Caki2 (cell line): ENCODE measurements at regions not wholly inside any gene's neighbourhood (a gene's known extent, or its start where the extent isn't known, plus 50 kb on each side); places are given as distances from the start of the nearest gene placed in this dataset.
A peak's percentile ranks its signal among the peaks of the same experiment; 100 is the strongest.

Experiments used
- DNase-seq: peaks from one replicate; pipeline ENCODE4 v3.0.0-alpha.2; 2015; ENCODE audit warnings: low read depth
- in situ Hi-C: cut with HindIII; loops from 2 replicates; pipeline ENCODE4 v1.10.0; 2016; ENCODE audit warnings: low sequenced_read_pairs, low pct_unique_long_range_greater_than_20kb, mixed read lengths

DNA sequence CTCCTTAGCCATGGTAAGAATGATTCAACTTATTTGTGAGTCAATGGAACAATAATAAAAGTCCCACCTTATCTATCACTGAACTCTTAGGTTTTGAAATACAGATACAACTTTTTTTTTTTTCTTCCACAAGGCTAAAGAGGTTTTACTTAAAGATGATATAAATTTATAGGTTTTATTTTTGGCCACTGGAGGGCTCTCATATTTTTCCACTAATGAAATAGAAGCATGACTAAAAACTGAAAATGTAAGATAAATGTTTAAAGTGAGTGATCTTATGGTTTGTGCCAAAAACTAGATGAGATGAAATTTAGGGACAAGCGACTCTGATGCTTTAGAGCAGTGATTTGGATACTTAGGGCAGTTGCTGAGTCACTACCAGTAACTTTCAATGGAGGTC lies 499.0 kb downstream of the NUF2 start:
- in situ Hi-C loops = no loop called here
- no peak for DNase-seq

- DNase-seq = no peak
- in situ Hi-C loops = no loop called here
Observed at GRCh38 chr1:163821679-163822078, 499.9 kb downstream of the NUF2 start.

- in situ Hi-C loops = no loop called here
- no peak for DNase-seq
Observed at GRCh38 chr1:163823017-163823416, 501.3 kb downstream of the NUF2 start.

GRCh38 chr1:163824006-163824405 lies 502.3 kb downstream of the NUF2 start:
- in situ Hi-C loops = no loop called here
- DNase-seq = no peak

DNA sequence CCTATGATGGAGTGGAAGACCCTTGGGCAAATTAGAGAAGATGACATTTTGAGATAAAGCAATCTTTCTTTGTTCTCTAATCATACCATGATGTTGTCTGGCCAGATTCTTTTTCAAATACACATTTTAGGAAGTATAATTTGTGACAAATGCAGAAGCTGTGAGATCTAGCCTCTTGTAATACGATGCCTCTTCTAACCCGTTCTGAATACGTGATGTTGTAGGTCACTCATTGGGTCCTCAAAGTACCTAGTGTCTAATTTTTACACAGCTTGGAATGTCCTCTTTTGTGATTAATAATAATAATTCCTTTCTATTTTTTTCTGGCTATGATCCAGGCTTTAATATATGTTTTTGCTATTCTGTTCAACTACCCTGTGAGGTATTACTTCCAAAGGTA lies 502.7 kb downstream of the NUF2 start:
- DNase-seq = no peak
- in situ Hi-C loops = no loop called here

DNA sequence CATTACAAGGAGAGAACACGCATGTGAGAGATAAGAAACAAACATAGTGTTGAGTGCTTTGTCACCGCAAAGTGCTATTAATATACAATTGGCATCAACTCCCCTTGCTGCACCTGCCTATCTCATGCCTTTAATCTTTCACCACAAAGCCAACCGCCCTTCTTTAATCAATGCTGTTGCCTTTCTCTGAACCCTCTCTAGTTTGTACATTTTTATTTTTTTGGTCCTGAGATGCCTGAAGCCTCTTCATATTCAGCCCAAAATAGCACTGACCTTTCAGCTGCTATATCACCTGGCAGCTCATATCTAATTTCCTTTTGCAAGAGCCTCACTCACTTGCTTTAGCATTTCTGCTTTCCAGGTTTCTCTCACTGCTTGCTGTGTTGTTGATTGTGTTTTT lies 504.7 kb downstream of the NUF2 start:
- no peak for DNase-seq
- in situ Hi-C loops = no loop called here

GRCh38 chr1:163834778-163835177 lies 513.0 kb downstream of the NUF2 start:
- peak; percentile 2 for DNase-seq
- in situ Hi-C loops = no loop called here

DNA sequence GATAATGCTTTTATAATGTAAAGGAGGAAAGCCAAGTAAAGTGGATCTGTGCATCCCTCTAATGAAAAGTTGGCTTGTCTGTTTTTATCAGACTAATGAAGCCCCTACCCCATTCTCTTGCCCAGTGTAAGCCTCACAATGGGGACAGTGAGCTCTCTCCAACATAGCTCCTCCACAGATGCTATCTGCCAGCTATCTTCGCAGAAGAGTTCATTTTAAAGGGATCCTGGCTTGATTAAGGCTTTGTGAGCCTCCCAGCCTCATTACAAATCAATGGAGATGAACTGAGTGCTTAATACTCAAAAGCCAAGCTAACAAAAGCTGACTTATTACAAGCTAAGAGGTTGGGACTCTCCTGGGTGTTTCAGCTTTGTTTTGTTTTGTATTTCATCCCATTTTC lies 514.7 kb downstream of the NUF2 start:
- DNase-seq = no peak
- in situ Hi-C loops = no loop called here

GRCh38 chr1:163837206-163837605 lies 515.5 kb downstream of the NUF2 start:
- DNase-seq = no peak
- in situ Hi-C loops = no loop called here

DNA sequence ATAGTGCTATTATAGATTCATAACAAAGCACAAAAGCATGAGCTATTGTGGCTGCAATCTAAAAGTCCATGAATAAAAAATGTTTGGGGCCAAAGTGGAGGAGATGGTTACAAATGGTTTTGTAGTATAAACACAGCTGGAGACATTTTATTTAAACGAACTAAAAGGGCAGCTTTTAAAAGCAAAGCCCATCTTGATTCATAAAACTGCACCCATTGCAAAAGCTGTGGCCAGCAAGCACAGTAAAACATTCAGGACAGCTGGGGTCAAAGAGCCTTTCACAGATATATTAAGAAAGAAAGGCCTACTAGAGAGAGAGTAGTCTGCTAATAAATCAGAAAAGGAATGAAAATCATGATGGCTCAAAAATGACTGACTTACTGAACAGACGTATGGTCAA lies 520.8 kb downstream of the NUF2 start:
- no peak for DNase-seq

GRCh38 chr1:163844459-163844858 lies 522.7 kb downstream of the NUF2 start:
- in situ Hi-C loops = no loop called here
- DNase-seq = no peak

More for the DNA sequence above, 520.8 kb downstream of the NUF2 start:
- in situ Hi-C loops = no loop called here

- in situ Hi-C loops = no loop called here
- no peak for DNase-seq
Observed at GRCh38 chr1:163845279-163845678, 523.5 kb downstream of the NUF2 start.

GRCh38 chr1:163863731-163864130 lies 542.0 kb downstream of the NUF2 start:
- in situ Hi-C loops = no loop called here
- no peak for DNase-seq

DNA sequence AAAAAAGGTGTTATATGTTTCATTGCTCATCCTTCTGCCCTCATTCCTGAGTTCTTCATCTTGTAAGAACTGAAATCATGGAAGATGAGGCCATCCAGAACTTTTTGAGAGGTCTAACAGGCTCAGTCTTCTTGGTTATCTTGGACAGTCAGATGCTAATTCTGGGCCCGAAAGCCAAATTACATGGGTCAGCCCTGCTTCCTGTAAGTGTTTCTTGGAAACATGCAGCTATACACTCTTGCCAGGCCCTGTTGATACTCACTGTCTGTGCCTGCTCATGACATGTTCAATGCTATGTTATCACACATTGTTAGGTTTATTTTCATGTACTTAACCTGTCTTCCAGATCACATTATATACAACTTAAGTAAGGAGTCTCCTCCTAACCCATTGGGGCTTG lies 542.5 kb downstream of the NUF2 start:
- no peak for DNase-seq
- in situ Hi-C loops = no loop called here

- no peak for DNase-seq
- in situ Hi-C loops = no loop called here
Observed at GRCh38 chr1:163866564-163866963, 544.8 kb downstream of the NUF2 start.

DNA sequence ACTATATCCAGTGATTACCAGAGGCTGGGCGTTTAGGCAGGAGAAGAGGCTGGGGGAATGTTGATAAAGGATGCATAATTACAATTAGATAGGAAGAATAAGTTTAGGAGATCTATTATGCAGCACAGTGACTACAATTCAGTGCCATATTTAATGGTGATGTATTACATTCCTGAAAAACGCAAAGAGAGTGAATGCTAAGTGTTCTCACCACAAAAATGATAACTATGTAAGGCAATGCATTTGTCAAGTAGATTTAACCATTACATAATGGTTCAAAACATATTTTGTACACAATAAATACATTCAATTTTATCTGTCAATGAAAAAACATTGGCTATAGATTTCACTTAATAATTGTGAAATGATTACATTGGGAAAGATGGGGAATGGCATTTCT lies 548.9 kb downstream of the NUF2 start:
- no peak for DNase-seq

DNA sequence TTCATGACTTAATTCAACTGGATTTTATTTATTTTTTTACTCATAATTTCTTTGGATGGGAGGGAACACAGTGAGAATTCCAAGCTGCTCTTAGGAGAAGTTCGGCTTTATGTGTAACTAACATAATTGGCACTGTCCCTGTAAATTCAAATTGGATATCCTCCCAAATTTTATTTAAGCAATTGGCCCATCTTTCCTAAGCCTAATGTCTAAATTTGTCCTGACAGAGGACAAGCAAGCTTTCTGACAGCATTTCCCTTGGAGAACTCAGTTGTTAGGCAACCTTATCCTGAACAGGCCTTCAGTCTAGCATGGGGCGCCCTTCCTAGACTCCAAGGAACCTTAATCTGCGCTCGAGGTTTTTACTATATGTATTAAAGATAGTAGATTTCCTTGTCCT lies 550.3 kb downstream of the NUF2 start:
- in situ Hi-C loops = no loop called here
- DNase-seq = no peak

More for the DNA sequence above, 548.9 kb downstream of the NUF2 start:
- in situ Hi-C loops = no loop called here

- DNase-seq = no peak
- in situ Hi-C loops = no loop called here
Observed at GRCh38 chr1:163874070-163874469, 552.3 kb downstream of the NUF2 start.

DNA sequence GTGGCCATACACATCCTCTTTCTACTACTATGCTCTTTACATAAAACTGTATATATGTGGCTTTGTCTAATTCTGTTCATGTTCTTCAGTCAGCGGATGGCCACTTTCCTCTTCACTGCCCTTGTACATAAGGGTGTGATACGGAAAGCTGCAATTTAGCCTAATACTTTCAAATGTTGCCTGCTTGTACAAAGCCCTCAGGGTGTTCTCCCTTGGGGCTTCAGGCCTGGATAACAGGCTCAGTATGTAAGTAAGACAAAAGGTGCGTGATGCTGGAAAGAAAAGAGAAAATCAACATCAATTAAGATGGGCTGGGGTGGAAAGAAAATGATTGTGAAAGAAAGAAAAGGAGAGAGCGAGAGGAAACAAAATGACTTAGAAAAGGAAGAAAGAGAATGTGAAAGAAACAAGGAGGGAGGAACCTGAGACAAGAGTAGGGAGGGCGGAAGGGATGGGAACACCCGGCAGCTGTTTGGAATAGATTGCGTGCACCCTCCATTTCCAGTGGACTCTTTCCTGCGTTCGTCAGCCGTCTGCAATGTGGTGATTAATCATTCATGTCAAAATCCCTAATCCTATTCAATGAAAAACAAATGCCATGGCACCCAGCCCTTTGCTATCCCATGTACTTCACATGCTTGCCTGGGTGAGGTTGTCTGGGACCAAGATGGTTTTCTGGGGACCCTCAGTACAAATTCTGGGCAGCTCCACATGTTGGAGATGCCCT lies 553.6 kb downstream of the NUF2 start:
- DNase-seq = no peak
- in situ Hi-C loops = no loop called here

DNA sequence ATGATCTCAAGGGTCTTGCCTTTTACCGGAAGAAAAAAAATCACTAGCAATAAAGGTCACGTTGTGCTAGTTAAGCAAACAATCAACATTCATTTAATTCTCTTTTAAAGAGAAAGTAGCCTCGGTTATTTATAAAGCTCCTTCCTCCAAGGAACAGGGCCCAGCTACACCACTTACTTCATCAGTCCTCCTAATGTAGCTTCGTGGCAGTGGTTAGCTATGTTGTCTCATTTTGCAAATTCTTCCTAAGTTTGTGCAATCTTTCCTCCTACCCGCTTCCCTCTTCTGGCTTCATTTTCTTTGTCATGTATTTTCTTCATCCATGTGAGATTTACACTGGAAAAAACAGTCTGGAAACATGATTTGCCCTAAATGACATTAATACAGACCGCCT lies 554.2 kb downstream of the NUF2 start:
- DNase-seq = no peak
- in situ Hi-C loops = no loop called here

GRCh38 chr1:163876546-163876945 lies 554.8 kb downstream of the NUF2 start:
- in situ Hi-C loops = no loop called here
- no peak for DNase-seq
